GM21447 (cell line): ENCODE measurements at regions not wholly inside any gene's neighbourhood (a gene's known extent, or its start where the extent isn't known, plus 50 kb on each side); places are given as distances from the start of the nearest gene placed in this dataset.
"Not testable (repeated sequence)": the region's sequence is repeated elsewhere in the genome, so short reads cannot be mapped to it uniquely, and the experiment has no call there.

Experiments used
- ATAC-seq: cut with Tn5 transposase; IDR thresholded peaks from one replicate; pipeline ENCODE4 v1.9.1; 2021; ENCODE audit not compliant: unreplicated experiment

GRCh38 chr10:10745291-10745690 lies 272.4 kb upstream of the CELF2 start:
- ATAC-seq = no peak

- no peak for ATAC-seq
Measured at GRCh38 chr10:10755490-10755889, 262.2 kb upstream of the CELF2 start.

GRCh38 chr10:10758306-10758705 lies 259.4 kb upstream of the CELF2 start:
- ATAC-seq = no peak

- ATAC-seq = not testable (repeated sequence)
Measured at GRCh38 chr10:10759806-10760205, 257.9 kb upstream of the CELF2 start.

- ATAC-seq = no peak
Measured at GRCh38 chr10:10765017-10765416, 252.7 kb upstream of the CELF2 start.

- no peak for ATAC-seq
Measured at GRCh38 chr10:10772411-10772810, 245.3 kb upstream of the CELF2 start.

GRCh38 chr10:10772874-10773508 lies 244.7 kb upstream of the CELF2 start:
- ATAC-seq = no peak

GRCh38 chr10:10774416-10774815 lies 243.3 kb upstream of the CELF2 start:
- ATAC-seq = no peak

- no peak for ATAC-seq
Measured at GRCh38 chr10:10776363-10776762, 241.3 kb upstream of the CELF2 start.

- ATAC-seq = no peak
Measured at GRCh38 chr10:10777279-10777678, 240.4 kb upstream of the CELF2 start.

GRCh38 chr10:10777723-10778122 lies 239.9 kb upstream of the CELF2 start:
- ATAC-seq = no peak

GRCh38 chr10:10778959-10779358 lies 238.7 kb upstream of the CELF2 start:
- no peak for ATAC-seq

- no peak for ATAC-seq
Measured at GRCh38 chr10:10779511-10779910, 238.2 kb upstream of the CELF2 start.

- no peak for ATAC-seq
Measured at GRCh38 chr10:10780746-10781145, 236.9 kb upstream of the CELF2 start.

- no peak for ATAC-seq
Measured at GRCh38 chr10:10782603-10783002, 235.1 kb upstream of the CELF2 start.

- ATAC-seq = no peak
Measured at GRCh38 chr10:10785627-10786026, 232.0 kb upstream of the CELF2 start.

GRCh38 chr10:10786109-10787090 lies 231.3 kb upstream of the CELF2 start:
- no peak for ATAC-seq

GRCh38 chr10:10787586-10787985 lies 230.1 kb upstream of the CELF2 start:
- ATAC-seq = no peak

GRCh38 chr10:10788761-10789160 lies 228.9 kb upstream of the CELF2 start:
- no peak for ATAC-seq

GRCh38 chr10:10791869-10792268 lies 225.8 kb upstream of the CELF2 start:
- no peak for ATAC-seq

GRCh38 chr10:10792681-10793080 lies 225.0 kb upstream of the CELF2 start:
- ATAC-seq = no peak

- no peak for ATAC-seq
Measured at GRCh38 chr10:10794046-10794445, 223.6 kb upstream of the CELF2 start.
